SK-N-DZ (cell line): ENCODE measurements at regions not wholly inside any gene's neighbourhood (a gene's known extent, or its start where the extent isn't known, plus 50 kb on each side); places are given as distances from the start of the nearest gene placed in this dataset.

Source experiments
- DNase-seq: peaks from one replicate; pipeline ENCODE4 v3.0.0-alpha.2; 2015; ENCODE audit warnings: low spot score
- small RNA-seq, 2 experiments: library from RNA; depleted of rRNA; stranded (forward); fragments of <200 nt; gene quantifications; one replicate each; pipeline ENCODE3, GENCODE V24; 2014

DNA sequence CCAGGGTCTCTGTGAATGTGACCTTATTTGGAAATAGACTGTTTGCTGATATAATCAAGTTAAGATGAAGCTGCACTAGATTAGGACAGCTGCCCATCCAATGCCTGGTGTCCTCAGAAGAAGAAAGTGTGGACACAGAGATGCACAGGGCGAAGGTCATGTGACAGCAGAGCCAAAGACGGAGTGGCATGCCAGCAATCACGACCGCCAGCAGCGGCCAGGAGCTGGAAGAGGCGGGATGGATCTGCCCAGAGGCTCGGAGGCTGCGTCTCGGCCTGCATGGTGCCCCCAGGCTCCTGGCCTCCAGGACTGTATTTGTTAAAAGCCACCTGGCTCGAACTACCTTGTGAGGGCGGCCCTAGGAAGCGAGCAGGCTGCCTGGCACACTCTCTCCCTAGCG lies 76.5 kb downstream of the RFLNA start:
- DNase-seq: peak; percentile 73

- DNase-seq: no peak
Measured at GRCh38 chr12:124370851-124371250, 76.0 kb downstream of the RFLNA start.

DNA sequence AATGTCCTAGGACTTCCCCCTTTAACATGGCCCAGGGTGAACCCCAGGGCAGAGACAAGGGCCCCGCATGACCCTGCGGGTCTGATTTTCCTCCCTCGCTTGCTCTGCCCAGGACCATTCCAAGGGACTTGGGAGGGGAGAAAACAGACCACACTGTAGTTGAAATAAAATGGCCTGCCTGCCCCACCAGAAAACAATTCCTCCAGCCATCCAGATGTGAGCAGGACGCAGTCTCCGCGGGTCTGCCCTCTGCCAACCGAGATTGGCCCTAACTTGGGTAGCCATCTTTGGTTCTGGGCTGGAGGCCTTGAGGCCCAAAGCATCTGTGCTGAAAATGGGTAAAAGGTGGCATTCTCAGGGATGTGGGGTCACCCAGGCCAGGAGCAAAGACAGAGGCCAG lies 75.5 kb downstream of the RFLNA start:
- DNase-seq: no peak

GRCh38 chr12:124369827-124370378 lies 75.0 kb downstream of the RFLNA start:
- DNase-seq: no peak

GRCh38 chr12:124369055-124369826 lies 74.3 kb downstream of the RFLNA start:
- DNase-seq: no peak

- no peak for DNase-seq
Measured at GRCh38 chr12:124368421-124369032, 73.6 kb downstream of the RFLNA start.

DNA sequence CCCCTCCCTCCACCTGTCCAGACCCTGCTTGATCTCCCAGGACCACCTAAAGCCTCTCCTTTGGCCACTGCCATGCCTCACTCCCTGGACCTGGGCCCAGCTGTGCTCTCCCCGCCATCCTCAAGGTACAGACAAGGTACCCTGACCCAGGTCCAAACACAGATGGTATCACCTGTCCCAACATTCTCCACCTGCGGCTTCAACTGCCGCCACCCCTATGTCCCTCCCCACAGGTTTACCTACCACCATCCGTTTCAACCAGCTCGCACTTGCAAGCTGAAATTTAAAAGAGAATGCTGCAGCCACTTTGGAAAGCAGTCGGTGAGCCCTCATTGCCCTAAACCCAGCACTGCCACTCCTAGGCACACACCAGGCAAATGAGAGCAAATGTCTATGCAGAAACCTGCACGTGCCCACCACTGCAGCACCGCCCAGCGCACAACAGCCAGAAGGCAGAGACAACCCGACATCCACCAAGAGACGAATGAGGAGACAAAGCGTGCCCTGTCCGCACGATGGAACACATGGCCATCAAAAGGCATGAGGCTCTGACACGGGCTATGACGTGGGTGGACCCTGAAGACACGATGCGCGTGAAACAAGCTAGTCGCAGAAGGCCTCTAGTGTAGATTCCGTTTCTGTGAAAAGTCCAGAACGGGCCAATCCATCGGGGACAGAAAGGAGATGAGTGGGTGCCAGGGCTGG lies 71.0 kb downstream of the RFLNA start:
- DNase-seq: no peak

Small RNA genes lying in the stretch of these regions (small RNA-seq; reads per million reads assigned to genes)
- gene AC073916.1: 0 reads per million in 2 experiments
